ENCODE measurements at regions not wholly inside any gene's neighbourhood (a gene's known extent, or its start where the extent isn't known, plus 50 kb on each side); places are given as distances from the start of the nearest gene placed in this dataset.

- ATAC-seq (ENCODE audit: insufficient read depth, low read depth), result no peak
- Histone ChIP-seq H3K4me2 (ENCODE audit: insufficient read depth, low read length) (no peak overlapping the region), H3K27me3 (ENCODE audit: insufficient read depth, low read length, poor library complexity) (peaks cover 9% of the 10 kb centered on the region), H2AFZ (ENCODE audit: low read depth, low read length) (no peak overlapping the region), H4K20me1 (ENCODE audit: insufficient read depth, low read length) (no peaks in the 10 kb centered on the region), H3K4me1 (ENCODE audit: insufficient read depth, low read length) (no peaks in the 10 kb centered on the region), H3K9ac (ENCODE audit: low read depth, low read length) (no peak overlapping the region), H3K36me3 (ENCODE audit: insufficient read depth, low read length) (no peaks in the 10 kb centered on the region), H3K79me2 (ENCODE audit: insufficient read depth, low read length) (no peaks in the 10 kb centered on the region), H3K9me3 (ENCODE audit: insufficient read depth, low read length, severe bottlenecking) (no peaks in the 10 kb centered on the region), H3K4me3 (ENCODE audit: low read depth in 1 of 2, low read length in 2 of 2) (no peak overlapping the region), H3K27ac (ENCODE audit: low read length) (no peak overlapping the region)
- TF ChIP-seq, protein P1, sequence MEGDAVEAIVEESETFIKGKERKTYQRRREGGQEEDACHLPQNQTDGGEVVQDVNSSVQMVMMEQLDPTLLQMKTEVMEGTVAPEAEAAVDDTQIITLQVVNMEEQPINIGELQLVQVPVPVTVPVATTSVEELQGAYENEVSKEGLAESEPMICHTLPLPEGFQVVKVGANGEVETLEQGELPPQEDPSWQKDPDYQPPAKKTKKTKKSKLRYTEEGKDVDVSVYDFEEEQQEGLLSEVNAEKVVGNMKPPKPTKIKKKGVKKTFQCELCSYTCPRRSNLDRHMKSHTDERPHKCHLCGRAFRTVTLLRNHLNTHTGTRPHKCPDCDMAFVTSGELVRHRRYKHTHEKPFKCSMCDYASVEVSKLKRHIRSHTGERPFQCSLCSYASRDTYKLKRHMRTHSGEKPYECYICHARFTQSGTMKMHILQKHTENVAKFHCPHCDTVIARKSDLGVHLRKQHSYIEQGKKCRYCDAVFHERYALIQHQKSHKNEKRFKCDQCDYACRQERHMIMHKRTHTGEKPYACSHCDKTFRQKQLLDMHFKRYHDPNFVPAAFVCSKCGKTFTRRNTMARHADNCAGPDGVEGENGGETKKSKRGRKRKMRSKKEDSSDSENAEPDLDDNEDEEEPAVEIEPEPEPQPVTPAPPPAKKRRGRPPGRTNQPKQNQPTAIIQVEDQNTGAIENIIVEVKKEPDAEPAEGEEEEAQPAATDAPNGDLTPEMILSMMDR (IDR thresholded peaks at IDR 0.05; ENCODE audit: borderline replicate concordance, extremely low read depth, low read length, poor library complexity, severe bottlenecking), result no peak
- no peak for TF ChIP-seq EZH2 (IDR thresholded peaks at IDR 0.05; ENCODE audit: borderline replicate concordance, low read depth, low read length, severe bottlenecking)
- DNase-seq, result no peak
Observed at GRCh38 chr5:74072646-74073045, 446.6 kb downstream of the ARHGEF28 start.

DNA sequence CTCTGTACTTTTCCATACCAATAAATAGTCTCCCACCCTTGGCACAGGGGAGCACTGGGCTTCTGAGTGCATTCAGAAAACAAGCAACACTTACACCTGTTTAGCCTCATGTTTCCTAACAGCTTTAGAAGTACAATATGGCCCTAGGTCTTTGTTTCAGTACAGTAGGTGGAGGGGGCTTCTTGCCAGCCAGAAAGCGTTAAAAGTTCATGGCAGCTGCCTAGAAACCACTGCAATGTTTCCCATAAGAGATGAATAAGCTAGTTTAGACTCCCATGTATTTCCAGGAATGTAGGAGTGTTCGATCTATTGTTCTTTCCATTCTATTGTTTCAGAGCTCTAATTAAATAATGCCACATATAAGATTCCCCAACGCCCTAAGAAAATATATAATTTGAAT, 444.8 kb downstream of the ARHGEF28 start:
- no peaks in the 10 kb centered on the region for H3K4me1 ChIP-seq (ENCODE audit: insufficient read depth, low read length)

DNA sequence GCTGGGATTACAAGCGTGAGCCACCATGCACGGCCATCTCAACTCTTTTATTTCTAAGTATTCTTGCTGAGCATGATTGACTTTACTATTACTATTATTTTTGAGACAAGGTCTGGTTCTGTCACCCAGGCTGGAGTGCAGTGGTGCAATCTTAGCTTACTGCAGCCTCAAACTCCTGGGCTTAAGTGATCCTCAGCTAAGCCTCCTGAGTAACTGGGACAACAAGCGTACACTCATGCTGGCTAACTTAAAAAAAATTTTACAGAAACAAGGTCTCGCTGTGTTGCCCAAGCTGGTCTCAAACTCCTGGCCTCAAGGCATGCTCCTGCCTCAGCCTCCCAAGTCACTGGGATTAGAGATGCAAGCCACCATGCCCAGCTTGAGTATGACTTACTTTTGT, 443.7 kb downstream of the ARHGEF28 start:
- Histone ChIP-seq H3K4me2 (ENCODE audit: insufficient read depth, low read length) (no peak overlapping the region), H3K27me3 (ENCODE audit: insufficient read depth, low read length, poor library complexity) (peaks cover 9% of the 10 kb centered on the region), H3K4me1 (ENCODE audit: insufficient read depth, low read length) (no peaks in the 10 kb centered on the region), H3K4me3 (ENCODE audit: low read depth in 1 of 2, low read length in 2 of 2) (no peak overlapping the region), H4K20me1 (ENCODE audit: insufficient read depth, low read length) (no peaks in the 10 kb centered on the region), H3K9me3 (ENCODE audit: insufficient read depth, low read length, severe bottlenecking) (no peaks in the 10 kb centered on the region), H3K79me2 (ENCODE audit: insufficient read depth, low read length) (no peaks in the 10 kb centered on the region), H3K27ac (ENCODE audit: low read length) (no peak overlapping the region), H3K36me3 (ENCODE audit: insufficient read depth, low read length) (no peaks in the 10 kb centered on the region), H2AFZ (ENCODE audit: low read depth, low read length) (no peak overlapping the region), H3K9ac (ENCODE audit: low read depth, low read length) (no peak overlapping the region)
- DNase-seq, result no peak
- TF ChIP-seq, protein P1 (IDR thresholded peaks at IDR 0.05; ENCODE audit: borderline replicate concordance, extremely low read depth, low read length, poor library complexity, severe bottlenecking), result no peak
- no peak for TF ChIP-seq EZH2 (IDR thresholded peaks at IDR 0.05; ENCODE audit: borderline replicate concordance, low read depth, low read length, severe bottlenecking)
- no peak for ATAC-seq (ENCODE audit: insufficient read depth, low read depth)

More for the DNA sequence above, 444.8 kb downstream of the ARHGEF28 start:
- ATAC-seq (ENCODE audit: insufficient read depth, low read depth) (no peak), DNase-seq (no peak)
- TF ChIP-seq, protein P1 (IDR thresholded peaks at IDR 0.05; ENCODE audit: borderline replicate concordance, extremely low read depth, low read length, poor library complexity, severe bottlenecking), result no peak
- TF ChIP-seq EZH2 (IDR thresholded peaks at IDR 0.05; ENCODE audit: borderline replicate concordance, low read depth, low read length, severe bottlenecking), result no peak
- no peak overlapping the region for H3K27ac ChIP-seq (ENCODE audit: low read length)
- H3K9ac ChIP-seq (ENCODE audit: low read depth, low read length), result no peak overlapping the region
- no peaks in the 10 kb centered on the region for H3K79me2 ChIP-seq (ENCODE audit: insufficient read depth, low read length)
- H3K27me3 ChIP-seq (ENCODE audit: insufficient read depth, low read length, poor library complexity), result peaks cover 9% of the 10 kb centered on the region
- no peaks in the 10 kb centered on the region for H3K9me3 ChIP-seq (ENCODE audit: insufficient read depth, low read length, severe bottlenecking)
- H4K20me1 ChIP-seq (ENCODE audit: insufficient read depth, low read length), result no peaks in the 10 kb centered on the region
- no peak overlapping the region for H3K4me2 ChIP-seq (ENCODE audit: insufficient read depth, low read length)
- no peak overlapping the region for H2AFZ ChIP-seq (ENCODE audit: low read depth, low read length)
- H3K36me3 ChIP-seq (ENCODE audit: insufficient read depth, low read length), result no peaks in the 10 kb centered on the region
- H3K4me3 ChIP-seq (ENCODE audit: low read depth in 1 of 2, low read length in 2 of 2), result no peak overlapping the region
